LNCAP (cell line): ENCODE measurements at regions not wholly inside any gene's neighbourhood (a gene's known extent, or its start where the extent isn't known, plus 50 kb on each side); places are given as distances from the start of the nearest gene placed in this dataset.

Source experiments
- TF ChIP-seq, protein P1 (sequence below): fragments of 450-650 bp; IDR thresholded peaks from 2 replicates; pipeline ENCODE4 v1.5.1; 2017; ENCODE audit warnings: mild to moderate bottlenecking

DNA sequence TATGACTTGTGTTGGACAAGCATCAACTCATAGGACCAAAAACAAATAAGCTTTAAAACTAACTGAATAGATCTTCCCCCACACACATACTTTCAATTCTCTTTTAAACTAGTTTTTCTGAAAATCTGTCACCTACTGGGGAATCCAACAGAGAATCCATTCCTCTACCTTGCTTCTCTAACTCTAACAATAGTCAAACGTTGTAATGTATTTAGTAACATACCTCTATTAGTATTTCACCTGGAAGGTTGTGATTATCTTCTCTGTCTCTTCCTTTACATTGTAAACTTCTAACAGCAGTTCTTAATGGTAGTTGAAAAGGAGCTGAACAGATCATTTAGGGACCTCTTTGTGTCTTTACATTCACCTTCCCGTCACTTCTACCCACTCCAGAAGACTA lies 337.1 kb upstream of the FAM241A start:
- TF ChIP-seq, protein P1, sequence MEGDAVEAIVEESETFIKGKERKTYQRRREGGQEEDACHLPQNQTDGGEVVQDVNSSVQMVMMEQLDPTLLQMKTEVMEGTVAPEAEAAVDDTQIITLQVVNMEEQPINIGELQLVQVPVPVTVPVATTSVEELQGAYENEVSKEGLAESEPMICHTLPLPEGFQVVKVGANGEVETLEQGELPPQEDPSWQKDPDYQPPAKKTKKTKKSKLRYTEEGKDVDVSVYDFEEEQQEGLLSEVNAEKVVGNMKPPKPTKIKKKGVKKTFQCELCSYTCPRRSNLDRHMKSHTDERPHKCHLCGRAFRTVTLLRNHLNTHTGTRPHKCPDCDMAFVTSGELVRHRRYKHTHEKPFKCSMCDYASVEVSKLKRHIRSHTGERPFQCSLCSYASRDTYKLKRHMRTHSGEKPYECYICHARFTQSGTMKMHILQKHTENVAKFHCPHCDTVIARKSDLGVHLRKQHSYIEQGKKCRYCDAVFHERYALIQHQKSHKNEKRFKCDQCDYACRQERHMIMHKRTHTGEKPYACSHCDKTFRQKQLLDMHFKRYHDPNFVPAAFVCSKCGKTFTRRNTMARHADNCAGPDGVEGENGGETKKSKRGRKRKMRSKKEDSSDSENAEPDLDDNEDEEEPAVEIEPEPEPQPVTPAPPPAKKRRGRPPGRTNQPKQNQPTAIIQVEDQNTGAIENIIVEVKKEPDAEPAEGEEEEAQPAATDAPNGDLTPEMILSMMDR: no peak

DNA sequence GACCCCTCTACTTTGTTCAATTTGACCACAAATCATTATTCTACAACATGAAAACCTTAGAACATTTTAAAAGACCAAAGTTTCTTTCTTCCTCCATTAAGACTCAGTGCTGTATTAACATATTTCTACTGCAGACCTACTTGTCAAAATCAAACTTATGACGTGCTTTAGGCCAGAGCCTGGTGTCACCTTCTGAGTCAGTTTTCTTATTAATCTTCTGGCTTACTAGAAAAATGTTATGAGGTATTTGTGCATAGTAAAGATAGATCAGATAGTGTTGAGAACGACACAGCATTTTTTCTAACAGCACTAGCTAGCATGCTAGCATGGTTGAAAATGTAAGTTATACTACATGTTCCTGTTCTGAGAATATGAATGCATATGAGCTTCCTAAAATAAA lies 333.6 kb upstream of the FAM241A start:
- TF ChIP-seq, protein P1: no peak

DNA sequence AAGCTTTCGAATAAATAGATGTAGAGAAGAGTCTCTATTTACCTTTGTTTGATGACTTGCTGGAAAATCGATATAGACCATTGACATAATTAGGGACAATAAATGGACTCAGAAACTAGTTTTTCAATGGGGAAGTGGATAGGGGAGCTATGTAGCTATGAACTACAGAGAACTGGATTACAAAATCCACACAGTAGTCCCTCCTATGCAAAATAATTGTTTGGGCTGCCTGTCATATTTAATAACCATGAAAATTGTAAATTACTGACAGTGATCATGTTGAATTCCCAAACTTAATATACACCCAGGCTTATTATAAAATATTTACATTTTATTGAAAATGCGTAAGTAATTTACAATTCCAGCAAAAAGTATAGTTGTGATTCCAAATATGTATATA lies 333.1 kb upstream of the FAM241A start:
- TF ChIP-seq, protein P1: no peak

DNA sequence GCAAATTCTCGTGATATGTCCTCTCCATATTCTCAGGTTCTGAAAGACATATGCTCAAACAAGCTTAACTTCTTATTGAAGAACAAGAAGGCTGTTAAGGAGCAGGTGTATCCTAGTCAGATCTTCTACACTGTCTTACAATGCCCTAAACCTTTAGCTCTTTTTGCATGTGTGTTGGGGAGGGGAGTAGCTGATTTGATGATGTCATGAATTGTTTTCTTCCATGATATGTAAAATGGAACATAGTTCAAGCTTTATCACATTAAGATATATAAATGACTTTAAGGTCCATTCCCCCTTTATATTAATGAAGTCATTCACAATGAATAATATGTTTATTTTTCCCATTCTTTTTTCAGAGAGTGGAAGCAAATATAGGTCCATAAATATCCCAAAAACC lies 332.5 kb upstream of the FAM241A start:
- TF ChIP-seq, protein P1: no peak

DNA sequence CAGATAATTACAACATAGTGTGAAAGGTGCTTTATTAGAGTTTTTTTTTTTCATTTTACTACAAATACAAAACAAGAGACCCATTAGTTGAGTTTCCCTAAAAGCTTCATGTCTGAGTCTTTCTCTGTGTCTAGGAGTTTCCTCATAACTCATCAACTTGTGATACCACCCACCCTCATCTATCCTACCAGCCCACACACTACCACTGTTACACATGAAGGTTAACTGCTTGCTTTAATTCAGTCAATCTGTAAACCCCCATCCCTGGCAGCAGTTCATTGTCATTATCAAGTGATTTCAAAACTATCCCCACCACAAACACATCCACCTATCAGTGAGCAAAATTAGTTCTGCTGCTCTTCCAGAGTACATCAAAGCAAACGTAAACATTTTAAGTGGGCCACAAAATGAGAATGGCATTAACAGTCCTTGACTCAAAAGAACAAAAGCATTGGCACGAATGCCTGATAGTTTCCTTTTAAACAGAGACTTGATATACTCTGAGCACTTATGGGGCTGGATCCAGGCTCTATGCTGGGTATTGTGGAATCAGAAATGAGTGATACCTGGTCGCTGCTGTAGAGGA lies 331.6 kb upstream of the FAM241A start:
- TF ChIP-seq, protein P1: no peak

DNA sequence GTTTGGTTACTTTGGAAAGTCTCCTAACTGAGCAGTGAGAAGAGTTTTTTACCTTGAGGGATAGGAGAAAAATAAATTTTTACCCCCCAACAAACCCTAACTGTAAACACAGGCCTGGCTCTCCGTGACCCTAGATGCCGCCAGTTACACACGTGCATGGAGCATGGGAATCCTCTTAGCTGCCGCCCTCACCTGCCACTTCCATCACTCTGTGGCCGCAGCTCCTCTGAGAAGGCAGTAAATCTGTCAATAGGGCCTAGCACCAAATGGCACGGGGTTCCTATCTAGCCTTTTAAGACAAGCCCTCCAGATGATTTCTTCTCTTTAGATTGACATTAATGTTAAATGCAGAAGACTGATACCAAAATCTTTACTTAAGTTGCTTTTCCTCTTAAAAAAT lies 330.3 kb upstream of the FAM241A start:
- TF ChIP-seq, protein P1: no peak

DNA sequence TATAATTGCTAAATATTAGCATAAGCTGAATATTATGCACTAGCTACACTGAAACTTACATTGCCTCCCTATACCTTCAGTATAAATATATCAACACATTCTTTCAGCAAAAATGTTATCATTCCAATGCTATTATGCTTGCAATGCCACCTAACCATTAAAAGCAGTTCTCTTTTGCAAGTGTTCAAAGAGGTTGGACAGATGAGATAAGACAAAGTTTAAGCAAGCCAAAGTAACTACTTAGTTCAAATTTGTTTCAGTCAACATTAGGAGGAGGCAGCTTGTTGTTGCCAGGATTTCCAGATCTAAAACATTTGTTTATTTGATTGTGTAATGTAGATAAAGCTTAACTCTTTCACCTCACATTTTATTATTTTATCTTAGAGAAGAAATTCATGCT lies 323.9 kb upstream of the FAM241A start:
- TF ChIP-seq, protein P1: no peak

DNA sequence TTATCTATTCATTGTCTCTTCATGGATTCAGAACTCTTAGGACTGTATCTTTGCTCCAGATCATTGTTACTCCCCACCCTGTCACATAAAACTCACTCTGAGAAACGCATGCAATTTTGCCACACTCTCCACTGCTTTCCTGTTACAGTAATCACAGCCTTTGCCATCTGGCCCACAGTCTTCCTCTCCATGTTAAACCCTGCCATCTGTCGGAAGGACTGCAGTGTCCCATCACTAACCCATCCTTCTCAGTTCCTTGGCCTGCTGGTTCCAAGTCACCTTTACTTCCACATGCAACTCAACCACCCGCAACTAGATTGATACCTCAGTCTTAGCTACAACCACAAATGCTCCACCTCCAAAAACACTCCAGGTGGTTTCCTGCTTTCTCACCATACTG lies 308.7 kb upstream of the FAM241A start:
- TF ChIP-seq, protein P1: no peak
